ENCODE measurements at regions not wholly inside any gene's neighbourhood (a gene's known extent, or its start where the extent isn't known, plus 50 kb on each side); places are given as distances from the start of the nearest gene placed in this dataset.

GRCh38 chr2:194003911-194004310 lies 1653.1 kb upstream of the SLC39A10 start:
- TF ChIP-seq MXI1 (IDR thresholded peaks at IDR 0.05; ENCODE audit: low read depth, low read length) (no peak), CTCF (IDR thresholded peaks at IDR 0.05) (no peak), MAX (IDR thresholded peaks at IDR 0.05; ENCODE audit: low read depth) (no peak), TAF1 (IDR thresholded peaks at IDR 0.05; ENCODE audit: borderline replicate concordance, low read depth, low read length) (no peak), CHD2 (IDR thresholded peaks at IDR 0.05; ENCODE audit: low read length, partially characterized antibody) (no peak), ELF1 (IDR thresholded peaks at IDR 0.05) (no peak), EP300 (IDR thresholded peaks at IDR 0.05; ENCODE audit: borderline replicate concordance in 1 of 2, low read depth in 1 of 2, low read length in 1 of 2) (no peak), RFX5 (IDR thresholded peaks at IDR 0.05; ENCODE audit: low read length) (no peak), YY1 (IDR thresholded peaks at IDR 0.05; ENCODE audit: low read depth) (no peak)
